DND-41 (cell line): ENCODE measurements at regions not wholly inside any gene's neighbourhood (a gene's known extent, or its start where the extent isn't known, plus 50 kb on each side); places are given as distances from the start of the nearest gene placed in this dataset.

Experiments
- CTCF ChIP-seq: IDR thresholded peaks from 2 replicates; pipeline ENCODE4 v1.5.1; 2012; ENCODE audit warnings: borderline replicate concordance, low read length, moderate library complexity, mild to moderate bottlenecking; ENCODE audit not compliant: poor library complexity, severe bottlenecking; ENCODE audit errors: extremely low read depth
- EZH2 ChIP-seq: IDR thresholded peaks from 3 replicates; pipeline ENCODE4 v1.6.1; 2012; ENCODE audit warnings: borderline replicate concordance, low read depth, mild to moderate bottlenecking, moderate library complexity, low read length, inconsistent platforms; ENCODE audit not compliant: severe bottlenecking

DNA sequence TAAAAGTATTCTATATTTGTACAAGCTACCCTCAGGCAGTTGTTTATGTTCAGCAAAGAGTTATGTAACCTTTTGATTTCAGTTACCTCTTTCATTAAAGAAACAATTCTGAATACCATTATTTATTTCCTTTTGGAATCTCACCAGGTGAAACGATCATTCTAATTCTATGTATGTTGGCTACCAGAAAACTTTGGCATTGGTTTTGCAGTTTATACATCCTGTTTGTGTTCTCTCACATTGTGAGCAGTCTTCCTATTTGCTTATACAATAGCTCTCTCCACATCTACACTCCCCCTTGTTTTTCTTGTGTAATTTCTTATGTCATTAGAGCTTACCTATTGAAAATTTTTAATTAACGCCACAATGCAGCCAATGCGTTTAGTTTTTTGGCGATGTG lies 276.0 kb upstream of the MPDZ start:
- TF ChIP-seq EZH2 = no peak
- TF ChIP-seq CTCF = no peak
